ENCODE measurements at regions not wholly inside any gene's neighbourhood (a gene's known extent, or its start where the extent isn't known, plus 50 kb on each side); places are given as distances from the start of the nearest gene placed in this dataset.

GRCh38 chr4:188452097-188452496, 312.9 kb downstream of the TRIML1 start:
- TF ChIP-seq CTCF (IDR thresholded peaks at IDR 0.05 in 8 of 11, conservative IDR thresholded peaks at IDR 0.05 in 3 of 11) (no peak), POLR2A (IDR thresholded peaks at IDR 0.05) (no peak), POLR2AphosphoS5 (IDR thresholded peaks at IDR 0.05) (no peak)

Measured in spleen (tissue), 7 donors.